ENCODE measurements at regions not wholly inside any gene's neighbourhood (a gene's known extent, or its start where the extent isn't known, plus 50 kb on each side); places are given as distances from the start of the nearest gene placed in this dataset.

DNA sequence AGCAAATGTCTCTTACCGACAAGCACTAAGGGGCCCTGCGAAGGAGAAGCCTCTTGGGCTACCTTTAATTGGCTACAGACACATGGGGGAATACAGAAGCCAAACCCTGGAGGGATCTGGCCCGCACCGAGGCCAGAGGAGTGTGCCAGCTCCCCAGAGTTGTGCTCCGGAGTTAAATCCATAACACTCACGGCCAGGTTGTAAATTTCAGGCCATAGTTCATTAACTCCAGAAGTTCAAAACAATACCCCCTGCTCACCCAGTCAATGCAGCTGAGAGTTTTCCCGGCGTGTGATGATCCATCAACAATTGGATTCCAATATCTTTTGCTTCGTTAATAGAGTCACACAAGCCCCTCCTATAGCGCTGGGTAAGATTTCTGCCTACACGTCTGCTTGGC lies 371.5 kb downstream of the NXPE2 start:
- no peak for TF ChIP-seq ZNF263 (CRISPR knock-in tag; IDR thresholded peaks at IDR 0.05; ENCODE audit: low read depth)
- TF ChIP-seq, protein P1, sequence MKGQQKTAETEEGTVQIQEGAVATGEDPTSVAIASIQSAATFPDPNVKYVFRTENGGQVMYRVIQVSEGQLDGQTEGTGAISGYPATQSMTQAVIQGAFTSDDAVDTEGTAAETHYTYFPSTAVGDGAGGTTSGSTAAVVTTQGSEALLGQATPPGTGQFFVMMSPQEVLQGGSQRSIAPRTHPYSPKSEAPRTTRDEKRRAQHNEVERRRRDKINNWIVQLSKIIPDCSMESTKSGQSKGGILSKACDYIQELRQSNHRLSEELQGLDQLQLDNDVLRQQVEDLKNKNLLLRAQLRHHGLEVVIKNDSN (CRISPR knock-in tag; IDR thresholded peaks at IDR 0.05), result no peak
- TF ChIP-seq, protein P2, sequence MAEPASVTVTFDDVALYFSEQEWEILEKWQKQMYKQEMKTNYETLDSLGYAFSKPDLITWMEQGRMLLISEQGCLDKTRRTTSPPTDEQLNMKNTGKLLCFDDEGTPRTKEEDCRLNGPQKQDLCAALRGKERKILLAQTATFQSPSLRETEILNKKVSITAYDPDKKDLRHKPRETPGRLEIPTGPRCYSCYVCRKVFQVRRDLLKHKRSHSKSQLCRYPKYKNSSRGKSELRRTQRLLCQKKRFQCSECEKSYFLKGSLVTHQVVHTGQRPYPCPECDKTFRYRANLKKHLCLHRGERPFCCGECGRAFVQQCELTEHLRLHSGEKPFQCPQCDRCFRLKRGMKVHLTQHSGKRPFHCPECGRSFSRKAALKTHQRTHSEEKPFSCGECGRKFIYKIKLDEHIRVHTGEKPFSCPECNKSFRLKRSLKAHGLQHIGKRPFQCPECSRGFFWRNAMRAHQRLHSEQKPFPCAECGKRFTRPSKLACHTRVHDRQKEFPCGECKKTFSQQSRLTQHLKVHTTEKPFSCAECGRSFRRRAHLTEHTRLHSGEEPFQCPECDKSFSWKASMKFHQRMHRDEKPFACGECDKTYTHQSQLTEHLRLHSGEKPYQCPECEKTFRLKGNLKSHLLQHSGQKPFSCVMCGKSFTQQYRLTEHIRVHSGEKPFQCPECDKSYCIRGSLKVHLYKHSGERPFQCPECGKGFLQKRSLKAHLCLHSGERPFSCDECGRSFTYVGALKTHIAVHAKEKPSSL (CRISPR knock-in tag; conservative IDR thresholded peaks at IDR 0.05), result no peak
- TF ChIP-seq, protein P3, sequence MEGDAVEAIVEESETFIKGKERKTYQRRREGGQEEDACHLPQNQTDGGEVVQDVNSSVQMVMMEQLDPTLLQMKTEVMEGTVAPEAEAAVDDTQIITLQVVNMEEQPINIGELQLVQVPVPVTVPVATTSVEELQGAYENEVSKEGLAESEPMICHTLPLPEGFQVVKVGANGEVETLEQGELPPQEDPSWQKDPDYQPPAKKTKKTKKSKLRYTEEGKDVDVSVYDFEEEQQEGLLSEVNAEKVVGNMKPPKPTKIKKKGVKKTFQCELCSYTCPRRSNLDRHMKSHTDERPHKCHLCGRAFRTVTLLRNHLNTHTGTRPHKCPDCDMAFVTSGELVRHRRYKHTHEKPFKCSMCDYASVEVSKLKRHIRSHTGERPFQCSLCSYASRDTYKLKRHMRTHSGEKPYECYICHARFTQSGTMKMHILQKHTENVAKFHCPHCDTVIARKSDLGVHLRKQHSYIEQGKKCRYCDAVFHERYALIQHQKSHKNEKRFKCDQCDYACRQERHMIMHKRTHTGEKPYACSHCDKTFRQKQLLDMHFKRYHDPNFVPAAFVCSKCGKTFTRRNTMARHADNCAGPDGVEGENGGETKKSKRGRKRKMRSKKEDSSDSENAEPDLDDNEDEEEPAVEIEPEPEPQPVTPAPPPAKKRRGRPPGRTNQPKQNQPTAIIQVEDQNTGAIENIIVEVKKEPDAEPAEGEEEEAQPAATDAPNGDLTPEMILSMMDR (IDR thresholded peaks at IDR 0.05), result no peak
- no peak for TF ChIP-seq ATF2 (CRISPR knock-in tag; IDR thresholded peaks at IDR 0.05; ENCODE audit: borderline replicate concordance, low read depth)
- TF ChIP-seq, protein P4, sequence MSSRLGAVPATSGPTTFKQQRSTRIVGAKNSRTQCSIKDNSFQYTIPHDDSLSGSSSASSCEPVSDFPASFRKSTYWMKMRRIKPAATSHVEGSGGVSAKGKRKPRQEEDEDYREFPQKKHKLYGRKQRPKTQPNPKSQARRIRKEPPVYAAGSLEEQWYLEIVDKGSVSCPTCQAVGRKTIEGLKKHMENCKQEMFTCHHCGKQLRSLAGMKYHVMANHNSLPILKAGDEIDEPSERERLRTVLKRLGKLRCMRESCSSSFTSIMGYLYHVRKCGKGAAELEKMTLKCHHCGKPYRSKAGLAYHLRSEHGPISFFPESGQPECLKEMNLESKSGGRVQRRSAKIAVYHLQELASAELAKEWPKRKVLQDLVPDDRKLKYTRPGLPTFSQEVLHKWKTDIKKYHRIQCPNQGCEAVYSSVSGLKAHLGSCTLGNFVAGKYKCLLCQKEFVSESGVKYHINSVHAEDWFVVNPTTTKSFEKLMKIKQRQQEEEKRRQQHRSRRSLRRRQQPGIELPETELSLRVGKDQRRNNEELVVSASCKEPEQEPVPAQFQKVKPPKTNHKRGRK (CRISPR knock-in tag; IDR thresholded peaks at IDR 0.05; ENCODE audit: borderline replicate concordance), result no peak
- TF ChIP-seq, protein P5, sequence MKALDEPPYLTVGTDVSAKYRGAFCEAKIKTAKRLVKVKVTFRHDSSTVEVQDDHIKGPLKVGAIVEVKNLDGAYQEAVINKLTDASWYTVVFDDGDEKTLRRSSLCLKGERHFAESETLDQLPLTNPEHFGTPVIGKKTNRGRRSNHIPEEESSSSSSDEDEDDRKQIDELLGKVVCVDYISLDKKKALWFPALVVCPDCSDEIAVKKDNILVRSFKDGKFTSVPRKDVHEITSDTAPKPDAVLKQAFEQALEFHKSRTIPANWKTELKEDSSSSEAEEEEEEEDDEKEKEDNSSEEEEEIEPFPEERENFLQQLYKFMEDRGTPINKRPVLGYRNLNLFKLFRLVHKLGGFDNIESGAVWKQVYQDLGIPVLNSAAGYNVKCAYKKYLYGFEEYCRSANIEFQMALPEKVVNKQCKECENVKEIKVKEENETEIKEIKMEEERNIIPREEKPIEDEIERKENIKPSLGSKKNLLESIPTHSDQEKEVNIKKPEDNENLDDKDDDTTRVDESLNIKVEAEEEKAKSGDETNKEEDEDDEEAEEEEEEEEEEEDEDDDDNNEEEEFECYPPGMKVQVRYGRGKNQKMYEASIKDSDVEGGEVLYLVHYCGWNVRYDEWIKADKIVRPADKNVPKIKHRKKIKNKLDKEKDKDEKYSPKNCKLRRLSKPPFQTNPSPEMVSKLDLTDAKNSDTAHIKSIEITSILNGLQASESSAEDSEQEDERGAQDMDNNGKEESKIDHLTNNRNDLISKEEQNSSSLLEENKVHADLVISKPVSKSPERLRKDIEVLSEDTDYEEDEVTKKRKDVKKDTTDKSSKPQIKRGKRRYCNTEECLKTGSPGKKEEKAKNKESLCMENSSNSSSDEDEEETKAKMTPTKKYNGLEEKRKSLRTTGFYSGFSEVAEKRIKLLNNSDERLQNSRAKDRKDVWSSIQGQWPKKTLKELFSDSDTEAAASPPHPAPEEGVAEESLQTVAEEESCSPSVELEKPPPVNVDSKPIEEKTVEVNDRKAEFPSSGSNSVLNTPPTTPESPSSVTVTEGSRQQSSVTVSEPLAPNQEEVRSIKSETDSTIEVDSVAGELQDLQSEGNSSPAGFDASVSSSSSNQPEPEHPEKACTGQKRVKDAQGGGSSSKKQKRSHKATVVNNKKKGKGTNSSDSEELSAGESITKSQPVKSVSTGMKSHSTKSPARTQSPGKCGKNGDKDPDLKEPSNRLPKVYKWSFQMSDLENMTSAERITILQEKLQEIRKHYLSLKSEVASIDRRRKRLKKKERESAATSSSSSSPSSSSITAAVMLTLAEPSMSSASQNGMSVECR (CRISPR knock-in tag; IDR thresholded peaks at IDR 0.05; ENCODE audit: borderline replicate concordance), result no peak
- TF ChIP-seq TCF7 (CRISPR knock-in tag; IDR thresholded peaks at IDR 0.05; ENCODE audit: low read depth), result no peak

Data from WTC11 (cell line).